ENCODE measurements at regions not wholly inside any gene's neighbourhood (a gene's known extent, or its start where the extent isn't known, plus 50 kb on each side); places are given as distances from the start of the nearest gene placed in this dataset.

GRCh38 chr18:43760010-43760409, 482.7 kb upstream of the SYT4 start:
- H3K4me3 ChIP-seq (ENCODE audit: low read depth, low read length) = no peak overlapping the region
- TF ChIP-seq, protein P1, sequence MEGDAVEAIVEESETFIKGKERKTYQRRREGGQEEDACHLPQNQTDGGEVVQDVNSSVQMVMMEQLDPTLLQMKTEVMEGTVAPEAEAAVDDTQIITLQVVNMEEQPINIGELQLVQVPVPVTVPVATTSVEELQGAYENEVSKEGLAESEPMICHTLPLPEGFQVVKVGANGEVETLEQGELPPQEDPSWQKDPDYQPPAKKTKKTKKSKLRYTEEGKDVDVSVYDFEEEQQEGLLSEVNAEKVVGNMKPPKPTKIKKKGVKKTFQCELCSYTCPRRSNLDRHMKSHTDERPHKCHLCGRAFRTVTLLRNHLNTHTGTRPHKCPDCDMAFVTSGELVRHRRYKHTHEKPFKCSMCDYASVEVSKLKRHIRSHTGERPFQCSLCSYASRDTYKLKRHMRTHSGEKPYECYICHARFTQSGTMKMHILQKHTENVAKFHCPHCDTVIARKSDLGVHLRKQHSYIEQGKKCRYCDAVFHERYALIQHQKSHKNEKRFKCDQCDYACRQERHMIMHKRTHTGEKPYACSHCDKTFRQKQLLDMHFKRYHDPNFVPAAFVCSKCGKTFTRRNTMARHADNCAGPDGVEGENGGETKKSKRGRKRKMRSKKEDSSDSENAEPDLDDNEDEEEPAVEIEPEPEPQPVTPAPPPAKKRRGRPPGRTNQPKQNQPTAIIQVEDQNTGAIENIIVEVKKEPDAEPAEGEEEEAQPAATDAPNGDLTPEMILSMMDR (IDR thresholded peaks at IDR 0.05; ENCODE audit: low read depth, low read length) = no peak
- TF ChIP-seq MYC (IDR thresholded peaks at IDR 0.05; ENCODE audit: low read depth, low read length) (no peak), MAX (IDR thresholded peaks at IDR 0.05; ENCODE audit: low read depth, low read length) (no peak), POLR2A (IDR thresholded peaks at IDR 0.05; ENCODE audit: extremely low read depth, insufficient read length) (no peak)
- DNase-seq (ENCODE audit: low read depth) = no peak

DNA sequence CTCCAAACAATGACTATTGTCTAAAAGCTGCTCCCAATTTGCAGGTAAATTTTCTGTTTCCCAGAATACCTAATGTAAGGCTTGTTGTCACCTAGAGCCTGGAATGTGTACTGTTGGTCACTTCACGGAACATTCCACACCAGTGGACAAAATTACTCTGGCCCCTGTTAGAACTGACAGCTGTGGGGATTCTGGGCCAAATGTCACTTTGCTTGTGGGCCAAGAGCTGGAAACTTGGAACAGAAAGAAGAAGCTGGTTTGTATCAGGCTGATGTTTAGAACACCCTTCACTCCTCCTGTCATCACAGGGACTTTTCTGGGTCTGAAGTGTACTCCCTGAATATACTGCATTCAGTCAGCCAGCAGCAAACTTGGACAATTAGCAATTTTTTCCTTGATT, 495.6 kb upstream of the SYT4 start:
- DNase-seq (ENCODE audit: low read depth) = no peak
- no peak overlapping the region for H3K4me3 ChIP-seq (ENCODE audit: low read depth, low read length)
- TF ChIP-seq POLR2A (IDR thresholded peaks at IDR 0.05; ENCODE audit: extremely low read depth, insufficient read length) (no peak), MAX (IDR thresholded peaks at IDR 0.05; ENCODE audit: low read depth, low read length) (no peak), MYC (IDR thresholded peaks at IDR 0.05; ENCODE audit: low read depth, low read length) (no peak)
- TF ChIP-seq, protein P1 (IDR thresholded peaks at IDR 0.05; ENCODE audit: low read depth, low read length) = no peak

DNA sequence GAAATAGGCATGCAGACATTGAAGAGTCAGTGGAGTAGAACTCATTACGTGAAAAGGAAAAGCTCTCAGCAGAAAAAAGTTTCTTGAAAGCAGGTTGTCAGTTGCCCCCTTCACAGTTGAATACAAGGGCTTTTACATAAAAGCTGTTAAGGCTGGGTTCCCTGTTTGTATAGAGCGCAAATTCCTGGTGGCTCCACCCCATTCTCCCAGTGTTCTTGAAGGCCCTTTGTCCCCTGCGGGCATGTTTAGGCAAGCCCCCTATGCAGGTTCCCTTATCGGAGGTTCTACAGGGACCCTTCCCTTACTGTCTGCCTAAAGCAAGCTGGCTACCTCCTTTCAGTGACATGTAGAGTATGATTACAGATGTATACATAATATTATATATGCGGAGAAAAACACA, 497.2 kb upstream of the SYT4 start:
- DNase-seq (ENCODE audit: low read depth) = no peak
- TF ChIP-seq, protein P1 (IDR thresholded peaks at IDR 0.05; ENCODE audit: low read depth, low read length) = no peak
- TF ChIP-seq POLR2A (IDR thresholded peaks at IDR 0.05; ENCODE audit: extremely low read depth, insufficient read length) = no peak
- TF ChIP-seq MYC (IDR thresholded peaks at IDR 0.05; ENCODE audit: low read depth, low read length) = no peak
- no peak for TF ChIP-seq MAX (IDR thresholded peaks at IDR 0.05; ENCODE audit: low read depth, low read length)
- no peak overlapping the region for H3K4me3 ChIP-seq (ENCODE audit: low read depth, low read length)

- DNase-seq (ENCODE audit: low read depth) = no peak
- TF ChIP-seq MAX (IDR thresholded peaks at IDR 0.05; ENCODE audit: low read depth, low read length) = no peak
- TF ChIP-seq, protein P1 (IDR thresholded peaks at IDR 0.05; ENCODE audit: low read depth, low read length) = no peak
- TF ChIP-seq MYC (IDR thresholded peaks at IDR 0.05; ENCODE audit: low read depth, low read length) = no peak
- TF ChIP-seq POLR2A (IDR thresholded peaks at IDR 0.05; ENCODE audit: extremely low read depth, insufficient read length) = no peak
- no peak overlapping the region for H3K4me3 ChIP-seq (ENCODE audit: low read depth, low read length)
Observed at GRCh38 chr18:43775591-43775990, 498.3 kb upstream of the SYT4 start.

DNA sequence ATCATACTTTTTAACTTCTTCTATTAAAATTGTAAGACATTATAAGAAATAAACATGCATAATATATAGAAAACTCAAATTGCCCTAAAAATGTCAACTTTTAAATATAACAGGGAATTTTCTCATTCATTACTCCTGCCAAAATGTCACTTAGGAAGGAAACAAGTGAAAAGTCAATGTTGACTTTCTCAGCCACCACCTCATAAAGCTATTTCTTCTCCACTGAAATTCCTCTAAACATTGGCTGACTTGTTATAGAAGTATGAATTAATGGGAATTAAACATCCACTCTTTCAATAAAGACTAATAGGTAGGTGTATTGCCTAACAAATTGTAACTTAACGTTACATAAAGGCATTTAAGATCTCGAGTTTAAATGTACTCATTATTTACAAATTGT, 499.7 kb upstream of the SYT4 start:
- no peak overlapping the region for H3K4me3 ChIP-seq (ENCODE audit: low read depth, low read length)
- no peak for TF ChIP-seq MAX (IDR thresholded peaks at IDR 0.05; ENCODE audit: low read depth, low read length)
- no peak for TF ChIP-seq MYC (IDR thresholded peaks at IDR 0.05; ENCODE audit: low read depth, low read length)
- TF ChIP-seq, protein P1 (IDR thresholded peaks at IDR 0.05; ENCODE audit: low read depth, low read length) = no peak
- TF ChIP-seq POLR2A (IDR thresholded peaks at IDR 0.05; ENCODE audit: extremely low read depth, insufficient read length) = no peak
- DNase-seq (ENCODE audit: low read depth) = no peak
